WTC11 (cell line): ENCODE measurements at regions not wholly inside any gene's neighbourhood (a gene's known extent, or its start where the extent isn't known, plus 50 kb on each side); places are given as distances from the start of the nearest gene placed in this dataset.

Experiments
- ATAC-seq: fragments of 200-7000 bp; cut with Tn5 transposase; 2 replicates; pipeline ENCODE4 v1.10.0; 2021; ENCODE audit warnings: mild to moderate bottlenecking, moderate library complexity
- CTCF ChIA-PET: fragments of 300-600 bp; sonication (Branson Sonifier 250); formaldehyde crosslinking; loops from one replicate; lab custom pipeline; 2021; ENCODE audit warnings: antibody characterized with exemption; lab: Charles Lee
- POLR2A ChIA-PET: fragments of 350-600 bp; sonication (Branson Sonifier 250); formaldehyde crosslinking; loops from one replicate; lab custom pipeline; 2021; ENCODE audit warnings: antibody characterized with exemption; lab: Charles Lee
- DNase-seq: peaks from one replicate; pipeline ENCODE4 v3.0.0; 2021; ENCODE audit warnings: low spot score
- H3K27ac Mint-ChIP-seq: 2 replicates; pipeline ENCODE4 v1.8.0; 2021; ENCODE audit warnings: mixed read lengths
- H3K27me3 Mint-ChIP-seq: 2 replicates; pipeline ENCODE4 v1.8.0; 2021; ENCODE audit warnings: low read depth, mild to moderate bottlenecking, moderate library complexity, mixed read lengths
- H3K36me3 Mint-ChIP-seq: 2 replicates; pipeline ENCODE4 v1.8.0; 2021; ENCODE audit warnings: mixed read lengths
- H3K4me1 Mint-ChIP-seq: 2 replicates; pipeline ENCODE4 v1.8.0; 2022; ENCODE audit warnings: mixed read lengths
- H3K4me3 Mint-ChIP-seq: 2 replicates; pipeline ENCODE4 v1.8.0; 2021; ENCODE audit warnings: mild to moderate bottlenecking, moderate library complexity, mixed read lengths
- H3K9me3 Mint-ChIP-seq: 2 replicates; pipeline ENCODE4 v1.8.0; 2021; ENCODE audit warnings: mixed read lengths
- ELF4 ChIP-seq: sonication (generic); formaldehyde crosslinking; IDR thresholded peaks from 2 replicates; pipeline ENCODE4 v1.8.1; 2022; ENCODE audit warnings: low read depth, mild to moderate bottlenecking, moderate library complexity, missing genetic modification reagents
- GTF2I ChIP-seq: fragments of 250-450 bp; sonication (Bioruptor Pico); conservative IDR thresholded peaks from 2 replicates; pipeline ENCODE4 v1.4.0; 2021; ENCODE audit warnings: mild to moderate bottlenecking
- HMGA2 ChIP-seq: fragments of 250-450 bp; sonication (Bioruptor Pico); IDR thresholded peaks from 2 replicates; pipeline ENCODE4 v1.4.0; 2021; ENCODE audit warnings: mild to moderate bottlenecking, moderate library complexity
- IRF2 ChIP-seq: sonication (generic); formaldehyde crosslinking; IDR thresholded peaks from 2 replicates; pipeline ENCODE4 v1.8.0; 2022; ENCODE audit warnings: low read depth, missing genetic modification reagents, borderline replicate concordance
- KAT7 ChIP-seq: sonication (generic); formaldehyde crosslinking; IDR thresholded peaks from 2 replicates; pipeline ENCODE4 v1.8.1; 2023; ENCODE audit warnings: missing genetic modification reagents, mild to moderate bottlenecking, borderline replicate concordance
- MYBL2 ChIP-seq: sonication (generic); formaldehyde crosslinking; IDR thresholded peaks from 2 replicates; pipeline ENCODE4 v1.8.1; 2023; ENCODE audit warnings: mild to moderate bottlenecking, moderate library complexity, missing genetic modification reagents
- NR2C2 ChIP-seq: sonication (generic); formaldehyde crosslinking; IDR thresholded peaks from 2 replicates; pipeline ENCODE4 v1.8.0; 2022; ENCODE audit warnings: mild to moderate bottlenecking, missing genetic modification reagents
- NR3C1 ChIP-seq: sonication (generic); formaldehyde crosslinking; conservative IDR thresholded peaks from 2 replicates; pipeline ENCODE4 v1.8.1; 2023; ENCODE audit warnings: low read depth, mild to moderate bottlenecking, missing genetic modification reagents
- OVOL2 ChIP-seq: fragments of 250-450 bp; sonication (Bioruptor Pico); IDR thresholded peaks from 2 replicates; pipeline ENCODE4 v1.9.0; 2021; ENCODE audit warnings: mild to moderate bottlenecking, borderline replicate concordance
- RELA ChIP-seq: sonication (generic); formaldehyde crosslinking; IDR thresholded peaks from 2 replicates; pipeline ENCODE4 v1.8.1; 2022; ENCODE audit warnings: missing genetic modification reagents, mild to moderate bottlenecking, borderline replicate concordance
- RORB ChIP-seq: fragments of 250-450 bp; sonication (Bioruptor Pico); IDR thresholded peaks from 2 replicates; pipeline ENCODE4 v1.9.0; 2021; ENCODE audit warnings: mild to moderate bottlenecking
- ZNF219 ChIP-seq: sonication (generic); formaldehyde crosslinking; IDR thresholded peaks from 2 replicates; pipeline ENCODE4 v1.8.0; 2023; ENCODE audit warnings: missing genetic modification reagents, mild to moderate bottlenecking, borderline replicate concordance
- ZNF396 ChIP-seq: fragments of 250-450 bp; sonication (Bioruptor Pico); IDR thresholded peaks from 2 replicates; pipeline ENCODE4 v1.8.0; 2021; ENCODE audit warnings: mild to moderate bottlenecking, moderate library complexity, borderline replicate concordance
- TF ChIP-seq, protein P1 (sequence below): sonication (generic); formaldehyde crosslinking; IDR thresholded peaks from 2 replicates; pipeline ENCODE4 v1.8.0; 2023; ENCODE audit warnings: missing genetic modification reagents
- TF ChIP-seq, protein P2 (sequence below): fragments of 250-450 bp; sonication (Bioruptor Pico); IDR thresholded peaks from 2 replicates; pipeline ENCODE4 v1.9.0; 2021; ENCODE audit warnings: mild to moderate bottlenecking, borderline replicate concordance
- TF ChIP-seq, protein P3 (sequence below): sonication (generic); formaldehyde crosslinking; conservative IDR thresholded peaks from 2 replicates; pipeline ENCODE4 v1.8.1; 2022; ENCODE audit warnings: mild to moderate bottlenecking, missing genetic modification reagents
- TF ChIP-seq, protein P4 (sequence below): fragments of 250-450 bp; sonication (Bioruptor Pico); IDR thresholded peaks from 2 replicates; pipeline ENCODE4 v2.1.2; 2022; ENCODE audit warnings: mild to moderate bottlenecking, moderate library complexity
- TF ChIP-seq, protein P5 (sequence below): sonication (generic); formaldehyde crosslinking; IDR thresholded peaks from 2 replicates; pipeline ENCODE4 v1.8.1; 2023; ENCODE audit warnings: mild to moderate bottlenecking, missing genetic modification reagents
- TF ChIP-seq, protein P6 (sequence below): sonication (generic); formaldehyde crosslinking; IDR thresholded peaks from 2 replicates; pipeline ENCODE4 v1.8.1; 2022; ENCODE audit warnings: mild to moderate bottlenecking, missing genetic modification reagents, moderate library complexity, borderline replicate concordance

DNA sequence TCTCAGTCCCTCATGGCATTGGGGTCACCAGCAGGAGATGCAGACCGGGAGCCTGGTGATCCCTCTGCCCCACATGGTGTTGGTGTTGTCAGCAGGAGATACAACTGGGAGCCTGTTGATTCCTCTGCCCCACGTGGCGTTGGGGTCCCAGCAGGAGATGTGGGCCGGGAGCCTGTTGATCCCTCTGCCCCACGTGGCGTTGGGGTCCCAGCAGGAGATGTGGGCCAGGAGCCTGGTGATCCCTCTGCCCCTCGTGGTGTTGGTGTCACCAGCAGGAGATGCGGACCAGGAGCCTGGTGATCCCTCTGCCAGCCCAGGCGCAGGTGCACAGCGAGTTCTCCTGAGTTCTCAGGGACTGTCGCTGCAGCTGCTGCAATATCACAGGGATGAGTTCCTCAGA, 229.6 kb upstream of the C1orf174 start (continued):
- TF ChIP-seq, protein P1, sequence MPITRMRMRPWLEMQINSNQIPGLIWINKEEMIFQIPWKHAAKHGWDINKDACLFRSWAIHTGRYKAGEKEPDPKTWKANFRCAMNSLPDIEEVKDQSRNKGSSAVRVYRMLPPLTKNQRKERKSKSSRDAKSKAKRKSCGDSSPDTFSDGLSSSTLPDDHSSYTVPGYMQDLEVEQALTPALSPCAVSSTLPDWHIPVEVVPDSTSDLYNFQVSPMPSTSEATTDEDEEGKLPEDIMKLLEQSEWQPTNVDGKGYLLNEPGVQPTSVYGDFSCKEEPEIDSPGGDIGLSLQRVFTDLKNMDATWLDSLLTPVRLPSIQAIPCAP (CRISPR knock-in tag), result no peak
- TF ChIP-seq HMGA2 (CRISPR knock-in tag) (no peak), RELA (no peak)
- TF ChIP-seq, protein P2, sequence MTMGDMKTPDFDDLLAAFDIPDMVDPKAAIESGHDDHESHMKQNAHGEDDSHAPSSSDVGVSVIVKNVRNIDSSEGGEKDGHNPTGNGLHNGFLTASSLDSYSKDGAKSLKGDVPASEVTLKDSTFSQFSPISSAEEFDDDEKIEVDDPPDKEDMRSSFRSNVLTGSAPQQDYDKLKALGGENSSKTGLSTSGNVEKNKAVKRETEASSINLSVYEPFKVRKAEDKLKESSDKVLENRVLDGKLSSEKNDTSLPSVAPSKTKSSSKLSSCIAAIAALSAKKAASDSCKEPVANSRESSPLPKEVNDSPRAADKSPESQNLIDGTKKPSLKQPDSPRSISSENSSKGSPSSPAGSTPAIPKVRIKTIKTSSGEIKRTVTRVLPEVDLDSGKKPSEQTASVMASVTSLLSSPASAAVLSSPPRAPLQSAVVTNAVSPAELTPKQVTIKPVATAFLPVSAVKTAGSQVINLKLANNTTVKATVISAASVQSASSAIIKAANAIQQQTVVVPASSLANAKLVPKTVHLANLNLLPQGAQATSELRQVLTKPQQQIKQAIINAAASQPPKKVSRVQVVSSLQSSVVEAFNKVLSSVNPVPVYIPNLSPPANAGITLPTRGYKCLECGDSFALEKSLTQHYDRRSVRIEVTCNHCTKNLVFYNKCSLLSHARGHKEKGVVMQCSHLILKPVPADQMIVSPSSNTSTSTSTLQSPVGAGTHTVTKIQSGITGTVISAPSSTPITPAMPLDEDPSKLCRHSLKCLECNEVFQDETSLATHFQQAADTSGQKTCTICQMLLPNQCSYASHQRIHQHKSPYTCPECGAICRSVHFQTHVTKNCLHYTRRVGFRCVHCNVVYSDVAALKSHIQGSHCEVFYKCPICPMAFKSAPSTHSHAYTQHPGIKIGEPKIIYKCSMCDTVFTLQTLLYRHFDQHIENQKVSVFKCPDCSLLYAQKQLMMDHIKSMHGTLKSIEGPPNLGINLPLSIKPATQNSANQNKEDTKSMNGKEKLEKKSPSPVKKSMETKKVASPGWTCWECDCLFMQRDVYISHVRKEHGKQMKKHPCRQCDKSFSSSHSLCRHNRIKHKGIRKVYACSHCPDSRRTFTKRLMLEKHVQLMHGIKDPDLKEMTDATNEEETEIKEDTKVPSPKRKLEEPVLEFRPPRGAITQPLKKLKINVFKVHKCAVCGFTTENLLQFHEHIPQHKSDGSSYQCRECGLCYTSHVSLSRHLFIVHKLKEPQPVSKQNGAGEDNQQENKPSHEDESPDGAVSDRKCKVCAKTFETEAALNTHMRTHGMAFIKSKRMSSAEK (CRISPR knock-in tag), result no peak

DNA sequence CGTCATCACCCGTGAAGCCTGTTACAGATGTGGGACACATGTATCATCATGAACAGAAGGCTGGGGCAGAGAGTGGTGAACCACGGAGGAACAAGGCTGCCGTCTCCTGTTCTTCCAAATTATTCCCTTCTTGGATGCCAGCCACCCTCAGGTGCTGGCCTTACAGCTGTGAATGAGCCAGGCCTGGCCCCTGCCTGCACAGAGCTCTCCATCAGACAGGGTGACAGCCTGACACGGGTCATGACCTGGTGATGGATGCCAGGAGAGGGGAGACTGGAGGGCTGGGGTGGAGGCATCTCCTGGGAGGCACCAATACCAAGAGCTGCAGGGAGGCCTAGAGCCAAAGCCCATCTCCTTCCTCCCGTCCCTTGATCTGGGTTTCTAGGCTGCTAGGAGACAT, 230.0 kb upstream of the C1orf174 start:
- no peak for DNase-seq
- POLR2A ChIA-PET, result no interaction called here
- CTCF ChIA-PET, result no interaction called here

More for the DNA sequence above, 230.0 kb upstream of the C1orf174 start:
- H3K27ac Mint-ChIP-seq, result no peak overlapping the region
- peaks cover 9% of the 10 kb centered on the region; the same call in 1 of the 2 replicates for H3K27me3 Mint-ChIP-seq
- H3K9me3 Mint-ChIP-seq, result peaks cover 64% of the 10 kb centered on the region
- TF ChIP-seq ZNF219 (no peak), IRF2 (CRISPR knock-in tag) (no peak), ELF4 (no peak), GTF2I (no peak), KAT7 (no peak), OVOL2 (CRISPR knock-in tag) (no peak), NR2C2 (no peak), ZNF396 (CRISPR knock-in tag) (no peak), MYBL2 (no peak), NR3C1 (CRISPR knock-in tag) (no peak), RORB (CRISPR knock-in tag) (no peak)
- TF ChIP-seq, protein P3, sequence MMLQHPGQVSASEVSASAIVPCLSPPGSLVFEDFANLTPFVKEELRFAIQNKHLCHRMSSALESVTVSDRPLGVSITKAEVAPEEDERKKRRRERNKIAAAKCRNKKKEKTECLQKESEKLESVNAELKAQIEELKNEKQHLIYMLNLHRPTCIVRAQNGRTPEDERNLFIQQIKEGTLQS, result no peak
- TF ChIP-seq, protein P4, sequence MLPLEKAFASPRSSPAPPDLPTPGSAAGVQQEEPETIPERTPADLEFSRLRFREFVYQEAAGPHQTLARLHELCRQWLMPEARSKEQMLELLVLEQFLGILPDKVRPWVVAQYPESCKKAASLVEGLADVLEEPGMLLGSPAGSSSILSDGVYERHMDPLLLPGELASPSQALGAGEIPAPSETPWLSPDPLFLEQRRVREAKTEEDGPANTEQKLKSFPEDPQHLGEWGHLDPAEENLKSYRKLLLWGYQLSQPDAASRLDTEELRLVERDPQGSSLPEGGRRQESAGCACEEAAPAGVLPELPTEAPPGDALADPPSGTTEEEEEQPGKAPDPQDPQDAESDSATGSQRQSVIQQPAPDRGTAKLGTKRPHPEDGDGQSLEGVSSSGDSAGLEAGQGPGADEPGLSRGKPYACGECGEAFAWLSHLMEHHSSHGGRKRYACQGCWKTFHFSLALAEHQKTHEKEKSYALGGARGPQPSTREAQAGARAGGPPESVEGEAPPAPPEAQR, result no peak
- TF ChIP-seq, protein P1 (CRISPR knock-in tag), result no peak
- TF ChIP-seq, protein P5, sequence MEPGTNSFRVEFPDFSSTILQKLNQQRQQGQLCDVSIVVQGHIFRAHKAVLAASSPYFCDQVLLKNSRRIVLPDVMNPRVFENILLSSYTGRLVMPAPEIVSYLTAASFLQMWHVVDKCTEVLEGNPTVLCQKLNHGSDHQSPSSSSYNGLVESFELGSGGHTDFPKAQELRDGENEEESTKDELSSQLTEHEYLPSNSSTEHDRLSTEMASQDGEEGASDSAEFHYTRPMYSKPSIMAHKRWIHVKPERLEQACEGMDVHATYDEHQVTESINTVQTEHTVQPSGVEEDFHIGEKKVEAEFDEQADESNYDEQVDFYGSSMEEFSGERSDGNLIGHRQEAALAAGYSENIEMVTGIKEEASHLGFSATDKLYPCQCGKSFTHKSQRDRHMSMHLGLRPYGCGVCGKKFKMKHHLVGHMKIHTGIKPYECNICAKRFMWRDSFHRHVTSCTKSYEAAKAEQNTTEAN (CRISPR knock-in tag), result no peak
- TF ChIP-seq, protein P6, sequence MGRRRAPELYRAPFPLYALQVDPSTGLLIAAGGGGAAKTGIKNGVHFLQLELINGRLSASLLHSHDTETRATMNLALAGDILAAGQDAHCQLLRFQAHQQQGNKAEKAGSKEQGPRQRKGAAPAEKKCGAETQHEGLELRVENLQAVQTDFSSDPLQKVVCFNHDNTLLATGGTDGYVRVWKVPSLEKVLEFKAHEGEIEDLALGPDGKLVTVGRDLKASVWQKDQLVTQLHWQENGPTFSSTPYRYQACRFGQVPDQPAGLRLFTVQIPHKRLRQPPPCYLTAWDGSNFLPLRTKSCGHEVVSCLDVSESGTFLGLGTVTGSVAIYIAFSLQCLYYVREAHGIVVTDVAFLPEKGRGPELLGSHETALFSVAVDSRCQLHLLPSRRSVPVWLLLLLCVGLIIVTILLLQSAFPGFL (CRISPR knock-in tag), result no peak
- TF ChIP-seq, all 79 proteins: peak for 0
- no peak overlapping the region for H3K4me3 Mint-ChIP-seq
- ATAC-seq, result no peak
- H3K36me3 Mint-ChIP-seq, result peaks cover 78% of the 10 kb centered on the region
- no peaks in the 10 kb centered on the region for H3K4me1 Mint-ChIP-seq
